IPS-NIHi7 (cell line): ENCODE measurements at regions not wholly inside any gene's neighbourhood (a gene's known extent, or its start where the extent isn't known, plus 50 kb on each side); places are given as distances from the start of the nearest gene placed in this dataset.

Experiments used
- DNase-seq: peaks from one replicate; pipeline ENCODE4 v3.0.0; 2012; ENCODE audit warnings: mixed read lengths; ENCODE audit errors: extremely low spot score

DNA sequence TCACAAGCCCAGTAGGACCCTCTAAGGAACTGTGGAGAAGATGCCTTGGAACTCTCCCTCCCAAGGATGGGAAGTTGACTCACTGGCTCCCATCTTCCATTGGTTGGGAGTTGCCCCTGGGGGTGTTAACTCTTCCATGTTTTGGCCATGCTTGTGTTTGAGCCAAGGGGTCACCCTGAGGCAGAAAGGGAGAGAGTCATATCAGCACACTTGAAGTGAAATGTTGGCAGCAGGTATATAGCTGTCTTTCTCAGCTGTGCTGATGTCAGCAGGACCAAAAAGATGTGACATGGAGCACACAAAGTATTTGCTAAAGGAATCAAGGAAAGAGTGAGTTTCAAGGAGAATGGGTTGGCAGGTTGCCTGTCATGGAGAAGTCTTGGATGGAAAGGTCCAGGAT, 359.4 kb downstream of the RPS24 start:
- no peak for DNase-seq

DNA sequence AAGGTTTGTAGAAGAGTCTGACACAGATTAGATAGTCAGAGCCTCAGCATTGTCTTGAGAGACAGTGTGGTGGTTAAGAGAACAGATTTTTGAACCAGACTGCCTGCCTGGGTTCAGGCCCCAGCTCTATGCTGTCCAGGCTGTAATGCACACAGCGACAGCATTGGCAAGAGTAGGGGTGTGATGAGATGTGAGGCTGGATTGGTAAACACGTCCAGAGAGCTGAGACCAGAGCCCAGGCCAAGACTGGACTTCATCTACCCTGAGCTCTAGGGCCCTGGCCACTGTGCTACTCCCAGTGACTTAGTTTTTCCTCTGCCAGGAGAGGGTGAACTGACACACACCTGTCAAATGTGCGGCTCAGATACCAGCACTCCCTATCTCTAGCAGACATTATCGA, 360.4 kb downstream of the RPS24 start:
- DNase-seq, result no peak

DNA sequence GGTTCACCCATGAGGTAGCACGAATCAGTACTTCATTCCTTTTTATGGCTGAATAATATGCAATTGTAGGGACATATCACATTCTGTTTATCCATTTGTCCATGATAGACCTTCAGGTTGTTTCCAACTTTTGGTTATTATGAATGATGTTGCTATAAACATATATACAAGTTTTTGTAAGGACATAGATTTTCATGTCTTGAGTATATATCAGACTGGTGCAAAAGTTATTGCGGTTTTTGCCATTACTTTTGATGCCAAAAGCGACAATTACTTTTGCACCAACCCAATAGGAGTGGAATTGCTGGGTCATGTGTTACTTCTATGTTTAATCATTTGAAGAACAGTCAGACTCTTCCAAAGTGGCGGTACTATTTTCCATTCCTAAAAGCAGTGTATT, 361.5 kb downstream of the RPS24 start:
- no peak for DNase-seq

DNA sequence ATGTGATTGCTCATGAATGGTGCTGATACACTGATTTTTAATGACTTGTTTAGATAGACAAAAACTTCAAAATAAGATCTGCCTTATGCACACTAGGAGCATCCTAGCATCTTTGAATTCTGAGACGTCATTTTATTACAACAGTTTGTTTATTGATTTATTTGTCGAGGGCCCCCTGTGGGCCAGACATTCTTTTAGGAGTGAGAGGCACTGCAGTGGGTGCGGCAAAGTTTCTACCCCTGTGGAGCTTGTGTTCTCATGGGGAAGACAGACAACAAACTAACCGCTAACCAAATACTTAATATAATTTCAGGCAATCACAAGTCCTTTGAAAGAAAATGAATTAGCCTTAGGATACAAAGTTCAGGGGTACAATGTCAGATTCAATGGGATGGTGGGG, 363.1 kb downstream of the RPS24 start:
- DNase-seq, result no peak

DNA sequence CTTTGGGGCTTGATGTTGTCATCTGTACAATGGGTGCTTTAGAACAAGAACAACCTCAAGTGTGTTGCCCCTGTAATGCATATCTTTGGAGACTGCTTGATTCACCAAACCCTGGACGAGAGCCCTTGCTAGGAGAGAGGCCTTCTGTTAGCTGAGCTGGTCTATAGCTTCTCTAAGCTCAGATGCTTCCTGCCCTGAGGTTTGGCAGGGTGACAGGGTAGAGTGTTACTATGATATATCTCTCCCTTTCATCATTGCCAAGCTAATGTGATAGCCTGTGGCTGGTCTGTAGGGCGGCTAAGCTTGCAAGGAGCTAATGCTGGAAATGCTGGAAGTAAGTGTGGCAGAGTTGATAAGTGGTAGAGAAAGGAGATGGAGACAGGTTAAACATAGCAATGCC, 364.1 kb downstream of the RPS24 start:
- no peak for DNase-seq

DNA sequence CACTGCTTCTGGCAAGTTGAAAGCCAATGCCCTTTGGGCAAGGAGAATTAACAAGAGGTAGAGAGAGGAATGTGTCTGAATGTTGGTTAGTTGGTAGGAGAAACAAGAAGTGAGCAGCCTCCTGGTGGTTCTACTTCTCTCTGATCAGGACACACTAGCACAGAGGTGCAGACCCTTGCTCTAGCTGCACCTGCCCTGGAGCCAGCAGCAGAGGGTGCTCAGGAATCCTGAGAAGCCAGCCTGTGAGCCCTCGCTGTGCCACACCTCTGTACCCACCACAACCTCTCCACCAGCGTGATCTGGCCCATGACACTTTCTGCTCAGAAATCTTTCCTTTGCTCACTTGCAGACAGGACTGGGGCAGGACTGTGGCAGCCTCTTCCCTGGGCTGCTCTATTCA, 364.7 kb downstream of the RPS24 start:
- no peak for DNase-seq

DNA sequence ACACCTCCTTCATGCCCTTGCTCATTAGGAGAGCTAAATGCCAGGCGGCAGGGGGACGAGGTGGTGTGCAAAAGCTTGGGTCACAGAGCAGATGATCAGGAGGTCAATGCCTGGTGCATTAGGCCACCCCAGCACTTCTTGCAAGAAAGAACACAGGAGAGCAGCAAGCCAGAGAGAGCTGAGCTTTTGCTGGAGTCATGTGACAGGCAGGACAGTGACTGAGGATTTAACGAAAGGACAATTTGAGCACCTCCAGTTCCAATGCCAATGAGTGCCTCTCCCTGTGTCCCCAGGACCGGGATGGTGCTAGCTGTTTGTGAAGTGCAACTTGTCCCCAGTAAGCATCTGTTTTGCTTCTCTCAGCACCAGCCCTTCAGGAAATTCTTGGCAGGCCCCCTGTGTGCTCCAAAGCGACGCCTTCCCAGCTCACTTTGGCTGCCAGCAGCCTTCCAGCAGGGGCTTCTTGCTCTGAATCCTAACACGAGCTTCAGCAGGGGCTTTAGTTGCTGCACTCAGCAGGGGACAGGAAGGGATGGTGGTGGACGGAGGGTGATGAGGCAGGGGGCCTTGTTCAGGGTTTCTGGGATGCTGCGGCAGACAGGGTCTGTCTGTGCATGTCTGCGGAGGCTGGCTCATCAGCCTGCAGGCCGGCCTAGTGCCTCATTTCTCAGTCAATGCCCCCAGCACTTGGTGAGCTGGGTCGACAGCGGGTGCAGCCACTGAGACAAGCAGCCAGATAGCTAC, 368.1 kb downstream of the RPS24 start:
- peak; percentile 51 for DNase-seq

DNA sequence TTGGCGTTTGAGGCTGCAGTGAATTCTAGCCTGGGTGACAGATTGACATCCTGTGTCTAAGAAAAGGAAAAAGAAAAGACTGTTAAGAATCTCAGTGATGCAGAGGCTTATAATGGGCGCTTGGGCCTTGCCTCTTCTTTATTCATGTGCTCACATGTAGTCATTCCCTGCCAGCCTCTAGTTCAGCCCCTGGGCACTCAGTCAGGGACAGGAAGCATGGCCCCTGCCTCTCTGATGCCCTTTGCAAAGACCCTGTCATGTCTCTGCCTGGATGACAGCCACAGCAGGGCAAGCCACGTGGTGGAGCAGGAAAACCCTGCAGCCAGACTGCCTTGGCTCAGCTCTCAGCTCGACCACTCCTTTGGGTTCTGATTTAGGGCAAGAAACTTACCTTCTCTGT, 368.9 kb downstream of the RPS24 start:
- DNase-seq, result no peak

DNA sequence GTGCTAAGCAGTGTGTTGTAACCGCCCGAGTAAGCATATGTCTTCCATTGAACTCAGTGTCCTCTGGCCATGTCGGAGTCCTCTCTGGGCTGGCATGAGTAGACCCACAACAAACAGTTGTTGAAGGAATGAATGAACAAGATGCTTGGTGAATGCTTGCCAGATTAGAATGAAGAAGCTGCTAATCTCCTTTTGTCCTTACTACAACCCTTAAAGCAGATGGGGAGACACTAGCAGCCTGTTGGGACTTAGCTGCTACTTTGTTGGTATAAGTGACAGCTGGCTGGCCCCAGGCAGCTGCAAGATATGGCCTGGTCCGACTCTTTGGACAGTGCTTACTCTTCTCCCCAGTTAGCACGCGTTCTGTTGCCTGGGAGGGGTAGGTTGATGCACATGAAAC, 370.1 kb downstream of the RPS24 start:
- DNase-seq, result no peak

DNA sequence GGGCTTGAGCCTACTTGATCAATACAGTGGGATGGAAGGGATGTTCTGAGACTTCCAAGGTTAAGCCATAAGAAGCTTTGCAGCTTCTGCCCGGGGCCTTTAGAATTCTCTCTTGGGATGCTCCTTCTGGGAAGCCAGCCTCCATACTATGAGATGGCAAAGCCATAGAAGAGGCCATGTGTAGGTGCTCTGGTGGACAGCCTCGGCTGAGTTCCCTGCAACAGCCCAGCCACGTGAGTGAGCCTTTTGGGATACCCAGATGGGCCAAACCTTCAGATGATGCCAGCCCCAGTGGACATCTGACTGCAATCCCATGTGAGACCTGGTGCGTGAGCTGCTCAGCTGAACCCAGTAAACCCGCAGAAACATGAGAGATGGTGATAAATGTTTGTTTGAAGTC, 370.6 kb downstream of the RPS24 start:
- no peak for DNase-seq

DNA sequence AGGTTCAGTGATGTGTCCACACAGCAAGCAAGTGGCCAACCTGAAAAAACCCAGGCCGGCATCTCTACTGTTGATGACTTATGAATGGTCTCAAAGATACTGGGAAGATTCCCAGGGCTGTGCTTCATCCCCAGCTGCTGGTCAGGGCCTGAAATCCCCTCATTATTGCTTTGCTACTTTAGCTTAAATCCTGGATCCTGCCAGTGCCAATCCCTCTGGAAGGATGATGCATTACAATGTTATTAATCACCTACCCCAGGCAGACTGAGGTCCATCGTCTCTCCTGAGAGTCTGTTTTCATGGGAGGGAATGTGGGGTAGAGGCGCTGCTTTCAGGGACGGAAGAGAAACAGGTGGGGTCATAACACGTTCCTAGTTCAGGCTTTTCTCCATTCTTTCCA, 371.6 kb downstream of the RPS24 start:
- no peak for DNase-seq

DNA sequence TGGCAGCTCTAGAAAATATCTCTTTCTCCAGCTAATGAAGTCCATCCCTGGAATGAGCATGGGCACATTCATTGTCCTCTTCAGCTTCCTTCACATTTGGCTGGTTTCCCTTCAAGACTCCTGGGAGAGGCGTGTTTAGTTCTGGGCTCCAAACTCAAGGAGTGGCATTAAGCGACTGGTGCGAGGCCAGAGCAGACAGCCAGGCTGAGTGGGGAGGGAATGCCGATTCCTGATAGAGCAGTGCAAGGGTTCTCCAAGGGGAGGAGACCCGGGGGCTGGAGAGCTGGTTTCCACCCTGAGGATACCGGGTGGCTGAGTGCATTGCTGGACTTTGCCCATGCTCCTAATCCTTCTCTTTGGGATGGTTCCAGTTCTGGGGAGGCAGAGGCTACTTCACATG, 372.1 kb downstream of the RPS24 start:
- no peak for DNase-seq

DNA sequence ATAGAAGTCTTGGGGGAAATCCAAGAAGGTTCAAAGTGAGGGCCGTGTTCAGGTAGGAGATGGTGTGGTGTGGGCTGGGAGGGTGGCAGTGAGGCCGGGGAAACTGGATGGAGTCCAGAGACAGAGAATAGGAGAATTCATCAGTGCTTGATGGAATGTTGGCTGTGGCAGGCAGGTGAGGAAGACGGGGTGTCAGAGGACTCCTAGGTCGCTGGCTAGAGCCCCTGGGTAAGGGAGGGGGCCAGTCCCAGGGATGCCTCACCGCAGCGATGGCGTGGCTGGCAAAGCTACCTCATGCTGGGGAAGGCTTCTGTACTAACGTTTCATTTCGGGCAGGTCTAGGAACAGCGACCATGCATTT, 373.0 kb downstream of the RPS24 start:
- no peak for DNase-seq

DNA sequence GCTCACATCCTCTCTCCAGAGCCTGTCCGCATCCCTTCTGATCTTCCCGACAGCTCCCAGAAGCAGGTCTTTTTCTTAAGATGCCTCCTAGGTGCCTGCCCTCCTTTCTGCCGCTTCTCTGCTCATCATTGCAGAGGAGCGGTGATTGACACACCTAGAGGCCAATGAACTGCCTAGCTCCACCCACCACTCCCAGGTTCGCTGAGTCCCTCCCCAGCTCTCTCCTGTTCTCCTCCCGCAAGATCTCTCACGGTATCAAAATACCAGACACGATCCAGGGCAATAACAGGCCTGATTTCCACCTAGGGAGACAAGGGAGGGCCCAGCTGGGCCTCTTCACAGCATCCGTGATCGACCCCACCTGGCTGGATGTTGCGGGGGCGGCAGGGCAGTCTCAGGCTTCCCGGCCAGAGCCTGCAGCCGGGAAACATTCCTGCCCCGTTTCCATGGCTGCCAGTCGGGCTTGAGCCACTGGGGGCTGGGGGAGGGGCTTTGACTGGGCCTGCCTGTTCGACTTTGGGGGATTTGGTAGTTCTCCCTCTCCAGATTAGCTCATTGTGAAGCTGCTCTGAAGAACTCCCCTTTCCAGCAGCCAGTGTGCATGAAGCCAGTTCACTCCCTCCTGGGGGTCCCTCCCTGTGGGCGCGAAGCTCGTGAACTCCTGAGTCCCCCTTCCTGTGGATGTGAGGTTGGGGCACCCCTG, 373.5 kb downstream of the RPS24 start:
- peak; percentile 94 for DNase-seq

DNA sequence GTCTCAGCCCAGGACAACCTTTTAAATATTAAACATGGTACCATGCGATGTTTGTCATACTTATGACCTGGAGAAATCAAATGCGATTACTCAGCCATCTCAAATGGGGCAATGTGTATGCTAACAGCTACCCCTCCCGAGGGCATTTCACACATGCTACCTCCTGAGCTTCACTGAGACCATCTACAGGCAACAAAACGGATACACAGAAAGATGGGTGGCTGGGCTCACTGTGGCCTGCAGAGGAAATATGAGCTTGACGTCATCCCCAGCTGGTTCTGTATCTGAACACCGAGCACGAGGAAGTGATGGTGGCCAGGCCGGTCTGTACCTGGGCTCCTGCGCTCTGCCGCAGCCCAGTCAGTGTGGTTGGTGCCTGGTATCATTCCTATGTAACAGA, 374.3 kb downstream of the RPS24 start:
- no peak for DNase-seq

DNA sequence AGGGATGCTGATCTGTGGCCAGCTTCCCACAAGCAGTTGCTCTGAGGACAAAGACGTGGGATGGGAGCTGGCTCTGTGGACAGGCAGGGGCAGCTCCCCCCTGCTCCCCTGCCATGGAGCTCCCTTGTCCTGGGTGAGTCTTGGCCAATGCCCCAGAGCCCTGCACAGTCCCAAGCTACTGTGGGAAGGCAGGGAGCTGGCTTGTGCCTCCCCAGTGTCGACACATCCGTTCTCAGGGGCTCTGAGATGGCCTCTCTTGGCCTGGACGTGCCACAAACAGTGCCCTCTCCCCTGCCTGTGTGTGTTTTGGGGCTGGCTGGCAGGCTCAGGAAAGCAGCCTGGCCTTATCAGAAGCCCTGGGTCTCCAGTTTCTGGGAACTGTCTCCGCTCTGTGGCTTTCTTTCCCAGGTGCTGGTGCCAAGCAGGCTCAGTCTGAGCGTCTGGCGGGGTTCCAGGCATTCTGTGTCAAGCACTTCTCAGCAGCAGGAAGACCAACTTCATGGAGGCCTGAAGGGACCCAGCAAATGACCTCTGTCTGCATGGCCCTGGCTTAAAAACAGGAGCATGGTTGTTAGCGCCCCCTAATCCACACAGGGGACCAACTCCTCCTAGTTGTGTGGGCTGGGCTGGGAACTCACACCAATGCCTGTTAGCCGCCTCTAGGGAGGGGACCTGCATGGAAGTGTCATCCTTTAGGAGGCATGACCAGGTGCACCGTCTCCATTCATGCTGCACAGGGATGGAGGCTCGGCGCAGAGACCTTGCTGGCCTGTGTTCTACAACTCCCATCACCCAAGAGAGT, 375.2 kb downstream of the RPS24 start:
- peak; percentile 49 for DNase-seq

DNA sequence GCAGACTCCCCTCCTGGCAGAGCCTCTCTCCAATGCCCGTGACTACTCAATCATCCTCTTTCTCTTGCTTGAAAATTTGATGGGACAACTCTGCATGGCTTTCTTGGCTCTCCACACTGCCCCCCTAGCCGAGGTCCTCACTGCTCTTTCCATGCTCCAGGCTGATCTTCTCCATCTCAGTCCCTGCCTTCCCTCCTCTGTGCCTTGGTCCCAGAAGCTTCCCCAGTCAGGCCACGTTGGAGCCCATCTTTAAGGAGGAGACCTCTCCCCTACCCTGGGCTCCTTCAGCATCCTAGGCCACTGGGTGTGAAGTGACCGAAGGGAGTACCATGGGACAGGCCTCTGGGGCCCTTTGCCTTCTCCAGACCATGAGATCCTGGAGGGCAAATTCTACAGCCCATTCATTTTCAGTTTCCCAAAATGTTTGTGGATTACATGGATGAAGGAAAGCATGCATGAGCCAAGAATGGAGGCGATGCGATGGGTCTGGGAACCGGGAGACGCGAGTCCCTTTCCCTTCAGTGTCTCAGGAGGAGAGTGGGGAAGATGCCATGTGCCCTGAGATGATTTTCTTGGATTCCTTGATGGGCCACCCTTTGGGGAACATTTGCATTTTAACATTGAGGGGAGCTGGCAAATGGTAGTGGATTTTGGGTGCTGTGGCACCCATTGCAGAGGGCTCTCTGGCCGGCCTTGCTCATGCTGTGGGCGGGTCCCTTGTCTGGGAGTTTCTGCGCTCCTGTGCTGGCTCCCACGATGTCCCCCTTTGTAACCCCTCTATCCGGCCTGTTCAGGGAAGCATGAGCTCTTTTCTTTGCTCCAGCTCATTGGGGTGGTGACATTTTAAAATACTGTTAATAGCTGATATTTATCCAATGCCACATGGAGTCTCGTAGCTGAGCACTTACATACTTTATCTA, 376.6 kb downstream of the RPS24 start:
- no peak for DNase-seq

DNA sequence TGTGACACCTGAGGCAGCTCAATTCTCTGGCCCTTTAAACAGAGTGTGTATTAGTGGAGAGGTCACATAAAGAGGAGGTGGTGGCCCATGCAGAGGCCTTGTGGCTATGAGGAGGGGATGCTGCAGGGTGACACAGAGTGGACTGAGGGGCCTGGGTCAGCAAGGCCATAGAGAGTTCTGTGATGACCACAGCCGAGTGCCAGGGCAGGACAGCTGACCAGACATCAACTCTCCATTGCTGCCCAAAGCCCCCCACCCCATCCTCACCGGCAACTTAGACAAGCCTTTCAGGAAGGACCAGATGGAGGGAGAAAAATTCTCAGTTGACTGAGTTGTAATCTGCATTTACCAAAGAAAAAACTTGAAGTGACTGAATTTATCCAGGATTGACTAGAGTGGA, 378.1 kb downstream of the RPS24 start:
- no peak for DNase-seq

DNA sequence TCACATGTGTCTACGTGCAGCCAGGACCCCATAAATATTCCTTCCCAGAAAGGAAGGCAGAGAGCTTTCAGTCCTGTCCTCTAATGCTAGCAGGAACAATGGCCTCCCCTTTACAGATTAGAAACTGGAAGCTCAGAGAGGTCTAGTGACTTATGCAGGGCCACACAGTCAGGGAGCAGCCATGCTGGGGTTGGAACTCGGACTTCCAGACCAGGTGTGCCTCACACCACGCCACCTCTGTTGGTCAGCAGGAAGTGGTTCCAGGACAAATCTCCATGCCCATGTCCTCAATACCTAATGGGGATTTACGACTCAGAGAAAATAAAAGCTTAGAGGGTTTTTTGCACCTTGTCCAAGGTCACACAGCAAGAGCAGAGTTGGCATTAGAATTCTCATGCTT, 378.9 kb downstream of the RPS24 start:
- DNase-seq, result no peak

DNA sequence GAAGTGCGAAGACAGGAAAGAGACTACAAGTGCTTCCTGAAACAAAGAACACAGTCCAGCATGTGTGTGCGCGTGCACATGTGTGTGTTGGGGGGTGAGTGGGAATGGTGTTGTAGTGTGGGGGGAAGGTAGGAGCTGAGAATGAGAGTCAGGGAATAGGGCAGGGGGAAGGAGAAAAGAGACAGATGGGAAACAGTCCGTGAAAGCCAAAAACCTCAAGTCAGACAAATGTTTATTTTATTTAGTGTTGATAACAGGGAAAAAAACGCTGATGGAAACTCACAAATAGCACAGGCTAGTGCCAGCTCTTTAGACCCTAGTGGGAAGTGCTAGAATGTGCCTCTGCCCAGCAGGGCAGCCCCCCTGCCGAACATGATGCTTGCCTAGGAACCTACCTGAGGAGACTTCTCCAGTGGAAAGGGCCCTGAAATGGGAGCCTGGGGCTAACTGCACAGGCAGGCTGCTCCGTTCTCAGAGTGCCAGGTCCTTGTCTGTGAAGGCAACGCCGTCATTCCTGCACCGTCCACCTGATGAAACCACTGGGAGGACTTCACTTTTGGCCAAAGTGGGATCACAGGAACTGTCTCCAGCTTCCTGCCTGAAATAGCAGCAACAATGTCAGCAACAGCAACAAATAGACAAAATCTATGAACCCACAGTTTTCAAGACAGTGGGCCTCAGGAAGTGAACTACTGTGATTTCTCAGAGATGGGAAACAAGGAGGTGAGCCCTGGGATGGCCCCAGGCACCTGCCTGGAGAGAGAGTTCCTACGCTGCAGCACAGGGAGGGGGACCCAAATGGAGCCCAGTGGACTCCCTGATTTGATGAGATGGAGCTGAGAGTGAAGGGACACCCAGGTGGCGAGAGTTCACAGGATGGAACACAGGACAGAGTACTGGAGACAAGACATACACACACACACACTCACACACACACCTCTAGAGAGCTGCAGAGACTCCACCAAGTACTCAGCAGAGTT, 379.7 kb downstream of the RPS24 start:
- no peak for DNase-seq

DNA sequence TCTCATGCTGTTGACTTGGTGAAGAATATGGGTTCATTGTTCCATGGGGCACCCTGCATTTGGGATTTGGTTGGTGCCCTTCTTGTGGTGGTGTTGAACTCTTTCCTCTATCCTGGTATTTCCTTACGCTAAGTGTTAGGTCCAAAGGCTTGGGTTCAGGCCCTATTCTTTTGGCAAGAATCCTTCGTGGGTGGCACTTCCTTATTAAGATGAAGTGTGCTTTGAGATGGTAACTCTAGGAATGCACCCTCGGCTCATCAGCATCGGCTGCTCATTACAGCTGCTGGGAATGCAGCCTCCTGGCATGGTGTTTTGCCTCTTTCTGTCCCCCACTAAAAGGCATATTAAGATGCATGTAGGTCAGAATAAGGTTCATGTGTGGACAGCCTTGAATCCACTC, 380.7 kb downstream of the RPS24 start:
- no peak for DNase-seq
